GM12878 (cell line): ENCODE measurements at regions not wholly inside any gene's neighbourhood (a gene's known extent, or its start where the extent isn't known, plus 50 kb on each side); places are given as distances from the start of the nearest gene placed in this dataset.

Source experiments
- ATF2 ChIP-seq: IDR thresholded peaks from 2 replicates; pipeline ENCODE4 v1.6.1; 2012; ENCODE audit warnings: low read length, inconsistent platforms
- ATF7 ChIP-seq: fragments of 450-650 bp; IDR thresholded peaks from 2 replicates; pipeline ENCODE4 v1.6.1; 2016; ENCODE audit warnings: low read depth, mild to moderate bottlenecking
- BCL11A ChIP-seq: IDR thresholded peaks from 2 replicates; pipeline ENCODE4 v1.6.1; 2011; ENCODE audit warnings: low read depth, low read length
- CREM ChIP-seq: IDR thresholded peaks from 2 replicates; pipeline ENCODE4 v1.6.1; 2014; ENCODE audit warnings: antibody characterized with exemption, low read depth
- EP300 ChIP-seq, 2 experiments: fragments of 150-350 bp in 1 of 2; IDR thresholded peaks; 2 replicates each; pipeline ENCODE4 v1.6.1; 2011 to 2012; ENCODE audit warnings: low read depth in 2 of 2, low read length in 2 of 2, borderline replicate concordance in 1 of 2, improper control_type of control experiment in 1 of 2, inconsistent platforms in 1 of 2; ENCODE audit not compliant: control insufficient read depth in 1 of 2
- EZH2 ChIP-seq: IDR thresholded peaks from 2 replicates; pipeline ENCODE4 v1.6.1; 2012; ENCODE audit warnings: low read depth, mild to moderate bottlenecking, control low read depth, inconsistent platforms, low read length, borderline replicate concordance; ENCODE audit not compliant: control insufficient read depth
- FOS ChIP-seq: IDR thresholded peaks from 3 replicates; pipeline ENCODE4 v1.6.1; 2011; ENCODE audit warnings: borderline replicate concordance; ENCODE audit not compliant: insufficient read length; ENCODE audit errors: extremely low read depth
- FOXM1 ChIP-seq: IDR thresholded peaks from 2 replicates; pipeline ENCODE4 v1.6.1; 2012; ENCODE audit warnings: low read depth, mild to moderate bottlenecking, inconsistent platforms, low read length, moderate library complexity
- GABPA ChIP-seq: IDR thresholded peaks from 2 replicates; pipeline ENCODE4 v1.6.1; 2014; ENCODE audit warnings: antibody characterized with exemption, low read depth, mild to moderate bottlenecking, inconsistent platforms
- JUNB ChIP-seq: IDR thresholded peaks from 2 replicates; pipeline ENCODE4 v1.6.1; 2016; ENCODE audit warnings: antibody characterized with exemption, mild to moderate bottlenecking
- JUND ChIP-seq: IDR thresholded peaks from 2 replicates; pipeline ENCODE4 v1.6.1; 2012; ENCODE audit warnings: low read depth, mild to moderate bottlenecking, low read length, improper control_type of control experiment, moderate library complexity
- KDM1A ChIP-seq: fragments of 200-600 bp; sonication (generic); IDR thresholded peaks from 2 replicates; pipeline ENCODE4 v1.6.1; 2016; ENCODE audit warnings: borderline replicate concordance
- KLF5 ChIP-seq: fragments of 450-650 bp; IDR thresholded peaks from 2 replicates; pipeline ENCODE4 v1.6.1; 2014; ENCODE audit warnings: mild to moderate bottlenecking; ENCODE audit not compliant: partially characterized antibody
- NFIC ChIP-seq: IDR thresholded peaks from 2 replicates; pipeline ENCODE4 v1.6.1; 2012; ENCODE audit warnings: low read depth, mild to moderate bottlenecking, inconsistent platforms, low read length, moderate library complexity
- NR2C2 ChIP-seq: IDR thresholded peaks from 2 replicates; pipeline ENCODE4 v1.6.1; 2011; ENCODE audit warnings: borderline replicate concordance, low read depth; ENCODE audit not compliant: control insufficient read depth, insufficient read length
- PAX8 ChIP-seq: fragments of 450-650 bp; IDR thresholded peaks from 2 replicates; pipeline ENCODE4 v1.6.1; 2017; ENCODE audit warnings: mild to moderate bottlenecking, moderate library complexity
- PML ChIP-seq: IDR thresholded peaks from 2 replicates; pipeline ENCODE4 v1.6.1; 2012; ENCODE audit warnings: low read length, inconsistent platforms
- TAF1 ChIP-seq: IDR thresholded peaks from 2 replicates; pipeline ENCODE4 v1.6.1; 2011; ENCODE audit warnings: mild to moderate bottlenecking, low read depth, low read length, borderline replicate concordance
- TBL1XR1 ChIP-seq: IDR thresholded peaks from 2 replicates; pipeline ENCODE4 v1.6.1; 2012; ENCODE audit warnings: low read depth, low read length, improper control_type of control experiment
- TCF3 ChIP-seq: IDR thresholded peaks from 2 replicates; pipeline ENCODE4 v1.6.1; 2012; ENCODE audit warnings: low read depth, mild to moderate bottlenecking, low read length, borderline replicate concordance; ENCODE audit not compliant: insufficient read depth
- YBX1 ChIP-seq: fragments of 450-650 bp; IDR thresholded peaks from 2 replicates; pipeline ENCODE4 v1.6.1; 2016; ENCODE audit warnings: antibody characterized with exemption
- ZBED1 ChIP-seq: IDR thresholded peaks from 2 replicates; pipeline ENCODE4 v1.6.1; 2016; ENCODE audit warnings: borderline replicate concordance
- ZNF207 ChIP-seq: fragments of 450-650 bp; IDR thresholded peaks from 2 replicates; pipeline ENCODE4 v1.6.1; 2014; ENCODE audit warnings: antibody characterized with exemption, mild to moderate bottlenecking, borderline replicate concordance
- ZZZ3 ChIP-seq: IDR thresholded peaks from 2 replicates; pipeline ENCODE4 v1.6.1; 2011; ENCODE audit warnings: low read depth; ENCODE audit not compliant: control insufficient read depth, insufficient read length
- TF ChIP-seq, protein P1 (sequence below): fragments of 450-650 bp; IDR thresholded peaks from 2 replicates; pipeline ENCODE4 v1.6.1; 2017; ENCODE audit warnings: mild to moderate bottlenecking, low read depth, inconsistent platforms; ENCODE audit not compliant: poor library complexity, severe bottlenecking
- TF ChIP-seq, protein P2 (sequence below): fragments of 450-650 bp; IDR thresholded peaks from 2 replicates; pipeline ENCODE4 v1.6.1; 2016; ENCODE audit warnings: mild to moderate bottlenecking
- TF ChIP-seq, protein P3 (sequence below): IDR thresholded peaks from 2 replicates; pipeline ENCODE4 v1.6.1; 2011; ENCODE audit warnings: mild to moderate bottlenecking, low read depth, low read length, moderate library complexity; ENCODE audit not compliant: insufficient replicate concordance

- TF ChIP-seq ATF2 (peak; percentile 52; the same call in 1 of the 2 replicates), JUNB (no peak), KLF5 (no peak), NR2C2 (no peak), ATF7 (0 out of 2 replicates have a peak, but pooled peaks have one; percentile 14), ZBED1 (no peak), TBL1XR1 (no peak), FOS (no peak), BCL11A (no peak), ZNF207 (no peak), JUND (no peak), TCF3 (no peak), GABPA (no peak), FOXM1 (0 out of 2 replicates have a peak, but pooled peaks have one; percentile 32), EP300 (IDR thresholded peaks at IDR 0.05; ENCODE audit: borderline replicate concordance in 1 of 2, control insufficient read depth in 1 of 2, low read depth in 2 of 2, low read length in 2 of 2) (no peak), PAX8 (no peak), YBX1 (no peak), CREM (peak; percentile 38; the same call in 1 of the 2 replicates), KDM1A (no peak), PML (no peak), ZZZ3 (no peak), TAF1 (no peak), NFIC (peak; percentile 60; the same call in 1 of the 2 replicates), EZH2 (no peak)
- TF ChIP-seq, protein P1, sequence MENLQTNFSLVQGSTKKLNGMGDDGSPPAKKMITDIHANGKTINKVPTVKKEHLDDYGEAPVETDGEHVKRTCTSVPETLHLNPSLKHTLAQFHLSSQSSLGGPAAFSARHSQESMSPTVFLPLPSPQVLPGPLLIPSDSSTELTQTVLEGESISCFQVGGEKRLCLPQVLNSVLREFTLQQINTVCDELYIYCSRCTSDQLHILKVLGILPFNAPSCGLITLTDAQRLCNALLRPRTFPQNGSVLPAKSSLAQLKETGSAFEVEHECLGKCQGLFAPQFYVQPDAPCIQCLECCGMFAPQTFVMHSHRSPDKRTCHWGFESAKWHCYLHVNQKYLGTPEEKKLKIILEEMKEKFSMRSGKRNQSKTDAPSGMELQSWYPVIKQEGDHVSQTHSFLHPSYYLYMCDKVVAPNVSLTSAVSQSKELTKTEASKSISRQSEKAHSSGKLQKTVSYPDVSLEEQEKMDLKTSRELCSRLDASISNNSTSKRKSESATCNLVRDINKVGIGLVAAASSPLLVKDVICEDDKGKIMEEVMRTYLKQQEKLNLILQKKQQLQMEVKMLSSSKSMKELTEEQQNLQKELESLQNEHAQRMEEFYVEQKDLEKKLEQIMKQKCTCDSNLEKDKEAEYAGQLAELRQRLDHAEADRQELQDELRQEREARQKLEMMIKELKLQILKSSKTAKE = no peak
- TF ChIP-seq, protein P2, sequence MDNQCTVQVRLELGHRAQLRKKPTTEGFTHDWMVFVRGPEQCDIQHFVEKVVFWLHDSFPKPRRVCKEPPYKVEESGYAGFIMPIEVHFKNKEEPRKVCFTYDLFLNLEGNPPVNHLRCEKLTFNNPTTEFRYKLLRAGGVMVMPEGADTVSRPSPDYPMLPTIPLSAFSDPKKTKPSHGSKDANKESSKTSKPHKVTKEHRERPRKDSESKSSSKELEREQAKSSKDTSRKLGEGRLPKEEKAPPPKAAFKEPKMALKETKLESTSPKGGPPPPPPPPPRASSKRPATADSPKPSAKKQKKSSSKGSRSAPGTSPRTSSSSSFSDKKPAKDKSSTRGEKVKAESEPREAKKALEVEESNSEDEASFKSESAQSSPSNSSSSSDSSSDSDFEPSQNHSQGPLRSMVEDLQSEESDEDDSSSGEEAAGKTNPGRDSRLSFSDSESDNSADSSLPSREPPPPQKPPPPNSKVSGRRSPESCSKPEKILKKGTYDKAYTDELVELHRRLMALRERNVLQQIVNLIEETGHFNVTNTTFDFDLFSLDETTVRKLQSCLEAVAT = no peak
- TF ChIP-seq, protein P3, sequence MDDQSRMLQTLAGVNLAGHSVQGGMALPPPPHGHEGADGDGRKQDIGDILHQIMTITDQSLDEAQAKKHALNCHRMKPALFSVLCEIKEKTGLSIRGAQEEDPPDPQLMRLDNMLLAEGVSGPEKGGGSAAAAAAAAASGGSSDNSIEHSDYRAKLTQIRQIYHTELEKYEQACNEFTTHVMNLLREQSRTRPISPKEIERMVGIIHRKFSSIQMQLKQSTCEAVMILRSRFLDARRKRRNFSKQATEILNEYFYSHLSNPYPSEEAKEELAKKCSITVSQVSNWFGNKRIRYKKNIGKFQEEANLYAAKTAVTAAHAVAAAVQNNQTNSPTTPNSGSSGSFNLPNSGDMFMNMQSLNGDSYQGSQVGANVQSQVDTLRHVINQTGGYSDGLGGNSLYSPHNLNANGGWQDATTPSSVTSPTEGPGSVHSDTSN = no peak
Measured at GRCh38 chr2:196453613-196454047, 185.9 kb upstream of the CCDC150 start (continued).
